IMR-90 (cell line): ENCODE measurements at regions not wholly inside any gene's neighbourhood (a gene's known extent, or its start where the extent isn't known, plus 50 kb on each side); places are given as distances from the start of the nearest gene placed in this dataset.
"Not testable (repeated sequence)": the region's sequence is repeated elsewhere in the genome, so short reads cannot be mapped to it uniquely, and the experiment has no call there.

ENCODE experiments used
- CTCF ChIP-seq: conservative IDR thresholded peaks from 2 replicates; pipeline ENCODE4 v1.5.1; 2012; ENCODE audit warnings: mild to moderate bottlenecking, low read depth, low read length, improper control_type of control experiment
- POLR2A ChIP-seq: IDR thresholded peaks from 2 replicates; pipeline ENCODE4 v1.6.1; 2012; ENCODE audit warnings: mild to moderate bottlenecking, low read depth, low read length
- RFX5 ChIP-seq: IDR thresholded peaks from 2 replicates; pipeline ENCODE4 v1.8.0; 2012; ENCODE audit warnings: low read depth, mild to moderate bottlenecking, low read length, moderate library complexity

DNA sequence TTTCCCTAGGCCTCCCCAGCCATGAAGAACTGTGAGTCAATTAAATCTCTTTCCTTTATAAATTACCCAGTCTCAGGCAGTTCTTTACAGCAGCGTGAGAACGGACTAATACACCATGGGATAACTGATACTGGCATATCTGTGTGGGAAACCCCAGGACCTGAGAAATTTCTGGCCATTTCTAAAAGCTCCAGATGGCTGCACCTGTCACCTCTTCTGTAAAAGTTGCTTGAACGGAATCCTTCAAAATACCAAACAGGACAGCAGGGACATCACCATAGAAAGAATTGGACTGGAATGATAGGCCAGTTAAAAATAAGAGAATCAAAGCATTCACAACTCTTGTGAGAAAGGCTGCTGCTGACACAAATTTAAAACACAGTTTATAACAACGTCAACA, 134.0 kb upstream of the FOXD4L5 start:
- not testable (repeated sequence) for TF ChIP-seq POLR2A, RFX5, CTCF
